HG03439 (cell line): ENCODE measurements at regions not wholly inside any gene's neighbourhood (a gene's known extent, or its start where the extent isn't known, plus 50 kb on each side); places are given as distances from the start of the nearest gene placed in this dataset.
"Not testable (repeated sequence)": the region's sequence is repeated elsewhere in the genome, so short reads cannot be mapped to it uniquely, and the experiment has no call there.

Experiments
- ATAC-seq: cut with Tn5 transposase; IDR thresholded peaks from one replicate; pipeline ENCODE4 v1.9.1; 2021; ENCODE audit warnings: mild to moderate bottlenecking, moderate library complexity; ENCODE audit not compliant: unreplicated experiment

DNA sequence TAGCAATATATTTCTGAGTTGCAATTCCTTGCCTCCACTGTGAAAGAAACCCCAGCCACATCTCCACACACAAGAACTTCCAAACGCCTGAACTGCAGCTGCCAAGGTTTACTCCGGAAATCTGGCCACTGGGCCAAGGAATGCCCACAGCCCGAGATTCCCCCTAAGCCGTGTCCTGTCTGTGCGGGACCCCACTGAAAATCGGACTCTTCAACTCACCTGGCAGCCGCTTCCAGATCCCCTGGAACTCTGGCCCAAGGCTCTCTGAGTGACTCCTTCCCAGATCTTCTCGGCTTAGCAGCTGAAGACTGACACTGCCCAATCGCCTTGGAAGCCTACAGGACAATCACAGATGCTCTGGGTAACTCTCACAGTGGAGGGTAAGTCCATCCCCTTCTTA lies 256.3 kb upstream of the GULP1 start:
- not testable (repeated sequence) for ATAC-seq

DNA sequence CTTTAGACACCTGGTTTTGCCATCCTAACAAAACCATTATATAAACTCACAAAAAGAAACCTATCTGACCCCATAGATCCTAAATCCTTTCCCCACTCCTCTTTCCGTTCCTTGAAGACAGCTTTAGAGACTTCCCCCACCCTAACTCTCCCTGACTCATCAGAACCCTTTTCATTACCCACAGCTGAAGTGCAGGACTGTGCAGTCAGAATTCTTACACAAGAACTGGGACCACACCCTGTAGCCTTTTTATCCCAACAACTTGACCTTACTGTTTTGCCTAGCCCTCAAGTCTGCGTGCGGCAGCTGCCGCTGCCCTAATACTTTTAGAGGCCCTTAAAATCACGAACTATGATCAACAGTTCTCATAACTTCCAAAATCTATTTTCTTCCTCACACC lies 254.9 kb upstream of the GULP1 start:
- ATAC-seq: not testable (repeated sequence)

GRCh38 chr2:188039307-188039706 lies 252.4 kb upstream of the GULP1 start:
- ATAC-seq: no peak

- no peak for ATAC-seq
Measured at GRCh38 chr2:188042412-188042811, 249.3 kb upstream of the GULP1 start.

- ATAC-seq: no peak
Measured at GRCh38 chr2:188045016-188045415, 246.7 kb upstream of the GULP1 start.

DNA sequence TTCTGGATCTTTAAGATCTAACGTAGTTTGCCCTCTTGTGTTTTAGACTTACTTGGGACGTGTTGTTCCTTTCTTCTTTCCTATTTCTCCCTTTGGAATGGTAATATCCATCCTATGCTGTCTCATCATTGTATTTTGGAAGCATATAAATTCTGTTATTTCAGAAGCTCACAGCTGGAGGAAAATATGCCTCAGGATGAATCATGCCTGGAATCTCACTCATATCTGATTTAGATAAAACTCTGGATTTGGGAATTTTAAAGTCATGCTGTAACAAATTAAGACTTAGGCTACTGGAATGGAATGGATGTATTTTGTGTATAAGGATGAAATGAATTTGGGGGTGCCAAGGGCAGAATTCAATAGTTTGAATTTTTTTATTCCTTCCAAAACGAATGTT lies 245.2 kb upstream of the GULP1 start:
- no peak for ATAC-seq

DNA sequence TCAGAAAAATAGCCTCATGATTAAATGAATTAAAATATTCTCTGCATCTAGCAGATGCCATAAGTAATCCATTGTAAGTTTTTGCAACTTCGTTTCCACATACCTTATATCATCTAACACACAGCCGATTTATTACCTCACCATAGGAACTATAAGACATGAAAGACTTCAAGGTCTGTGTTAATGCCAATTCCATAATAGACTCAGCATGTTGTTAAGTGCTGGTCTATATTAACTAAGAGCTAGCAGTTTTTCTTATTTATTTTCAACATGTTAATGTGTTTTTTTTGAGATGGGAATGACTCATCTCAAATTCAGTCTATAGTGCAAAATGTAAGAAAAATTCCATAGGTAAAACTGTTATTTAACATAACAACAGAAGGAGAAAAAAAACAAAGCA lies 243.9 kb upstream of the GULP1 start:
- ATAC-seq: no peak

- ATAC-seq: no peak
Measured at GRCh38 chr2:188050726-188051125, 240.9 kb upstream of the GULP1 start.

DNA sequence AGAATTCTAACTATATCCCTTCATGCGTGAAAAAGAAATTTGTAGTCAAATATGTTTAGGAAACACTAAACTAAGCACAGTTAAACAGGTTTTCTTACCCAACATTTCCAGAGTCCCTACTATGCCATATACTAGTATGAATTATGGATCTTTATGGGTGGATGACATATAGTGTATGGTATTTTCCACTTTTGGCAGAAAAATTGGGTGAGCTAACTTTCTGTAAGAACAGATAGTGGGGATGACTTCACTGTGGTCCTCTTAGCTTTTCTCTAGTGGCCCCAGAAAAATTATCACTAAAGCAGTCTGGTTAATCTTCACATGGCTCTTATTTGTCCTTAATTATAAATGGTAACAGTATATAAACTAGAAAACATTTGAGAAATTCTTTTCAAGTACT lies 240.0 kb upstream of the GULP1 start:
- no peak for ATAC-seq

DNA sequence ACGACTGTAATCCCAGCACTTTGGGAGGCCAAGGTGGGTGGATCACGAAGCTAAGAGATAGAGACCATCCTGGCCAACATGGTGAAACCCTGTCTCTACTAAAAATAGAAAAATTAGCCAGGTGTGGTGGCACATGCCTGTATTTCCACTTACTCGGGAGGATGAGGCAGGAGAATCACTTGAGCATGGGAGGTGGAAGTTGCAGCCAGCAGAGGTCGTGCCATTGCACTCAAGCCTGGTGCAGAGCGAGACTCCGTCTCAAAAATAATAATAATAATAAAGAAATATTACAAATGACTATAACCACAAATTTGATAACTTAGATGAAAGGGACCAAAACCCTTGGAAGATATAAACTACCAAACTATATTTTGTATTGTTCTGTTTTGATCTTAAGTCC lies 226.3 kb upstream of the GULP1 start:
- no peak for ATAC-seq

GRCh38 chr2:188068093-188068492 lies 223.6 kb upstream of the GULP1 start:
- ATAC-seq: no peak

DNA sequence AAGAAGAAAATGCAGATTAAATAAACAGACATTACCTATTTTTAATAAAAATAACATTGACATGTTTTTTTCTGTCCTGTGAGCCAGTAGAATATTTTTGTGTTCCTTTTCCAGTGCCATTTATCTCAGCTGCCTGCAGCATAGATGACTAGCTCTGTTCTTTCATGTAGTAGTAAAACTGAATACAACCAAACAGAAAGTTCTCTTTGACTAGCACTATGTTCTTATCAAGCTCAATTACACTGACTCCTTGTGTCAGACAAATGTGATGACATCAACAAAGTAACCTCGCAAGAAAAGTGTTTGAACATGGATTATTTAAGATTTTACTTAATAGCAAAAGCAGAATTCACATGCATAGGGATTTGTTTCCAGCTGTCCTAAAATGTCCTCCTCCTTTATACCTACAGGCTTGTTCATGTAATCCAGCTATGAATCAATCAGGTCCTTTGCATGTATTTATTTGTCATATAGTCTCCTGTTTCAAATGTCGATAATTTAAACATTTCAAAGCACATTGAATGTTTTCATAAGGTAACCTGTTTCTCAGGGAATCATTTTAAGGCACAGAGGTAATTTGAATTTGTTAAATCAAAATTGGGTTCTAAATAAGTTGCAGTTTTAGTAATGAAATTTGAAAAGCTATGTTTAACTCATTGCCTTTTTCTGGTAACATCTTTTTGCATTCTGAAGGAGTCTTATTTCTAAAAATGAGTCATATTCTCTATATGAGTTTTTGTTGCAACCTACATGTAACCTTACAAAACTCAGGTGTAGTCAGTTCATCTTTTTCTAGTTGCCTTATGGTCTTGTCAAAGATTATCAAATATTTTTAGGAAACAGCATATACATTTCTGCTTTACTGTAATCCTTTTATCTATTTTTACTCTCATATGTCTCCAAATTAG lies 215.3 kb upstream of the GULP1 start:
- ATAC-seq: peak; percentile 93

- ATAC-seq: no peak
Measured at GRCh38 chr2:188077757-188078156, 213.9 kb upstream of the GULP1 start.

- no peak for ATAC-seq
Measured at GRCh38 chr2:188078534-188078933, 213.1 kb upstream of the GULP1 start.

DNA sequence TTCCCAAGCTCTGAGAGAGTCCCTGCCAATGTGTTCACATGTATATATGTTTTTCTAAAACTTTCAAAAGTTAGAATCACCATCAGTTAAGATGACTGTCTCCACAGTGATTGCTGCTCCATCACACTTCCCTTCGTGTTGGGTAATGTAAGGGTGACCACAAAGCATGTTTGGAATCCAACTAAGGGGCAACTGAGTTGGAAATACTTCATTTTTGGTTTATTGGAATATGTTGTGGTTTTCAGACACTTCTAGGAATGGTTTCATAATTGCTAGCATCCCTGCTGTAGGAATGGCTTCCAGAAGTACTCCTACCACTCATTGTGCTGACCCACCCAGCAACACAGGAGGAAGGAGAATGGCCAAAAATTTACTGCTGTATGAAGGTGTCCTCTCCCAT lies 212.5 kb upstream of the GULP1 start:
- ATAC-seq: no peak

DNA sequence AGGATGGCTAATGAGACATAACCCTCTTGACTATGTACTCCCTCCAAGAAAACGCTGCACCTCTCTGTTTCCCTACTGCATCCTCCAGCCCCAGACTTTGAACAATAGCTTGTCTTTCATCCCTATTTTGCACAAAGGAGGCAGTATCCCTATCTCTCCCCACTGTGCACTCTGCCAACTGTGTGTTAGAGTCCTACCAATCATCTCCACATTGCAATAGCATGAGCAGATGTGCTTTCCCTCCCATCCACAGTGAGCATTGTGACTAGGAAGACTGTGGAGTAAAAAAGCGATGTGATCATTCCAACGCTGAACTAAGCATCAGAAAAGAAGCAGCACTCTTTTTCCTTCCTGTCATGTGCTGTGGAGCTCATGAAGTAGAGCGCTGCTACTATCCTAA lies 206.3 kb upstream of the GULP1 start:
- no peak for ATAC-seq

DNA sequence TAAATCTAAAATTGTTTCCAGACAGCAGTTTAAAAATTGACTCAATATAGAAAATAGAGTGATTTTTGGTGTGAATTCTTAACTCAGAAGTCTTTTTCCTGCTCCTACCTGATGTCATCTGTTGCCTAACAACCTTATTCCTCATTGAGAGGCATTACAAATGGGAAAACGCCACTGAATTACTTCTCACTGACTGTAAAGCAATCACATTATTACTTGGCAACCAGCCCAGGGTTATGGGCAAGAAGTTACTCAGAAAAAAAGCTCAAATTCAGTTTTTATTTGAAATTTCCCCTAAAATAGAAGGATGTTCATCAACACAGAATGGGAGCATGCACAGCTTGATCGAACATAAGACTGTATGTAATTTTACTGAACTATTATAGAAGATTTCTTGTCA lies 201.8 kb upstream of the GULP1 start:
- no peak for ATAC-seq

- ATAC-seq: no peak
Measured at GRCh38 chr2:188091220-188091619, 200.5 kb upstream of the GULP1 start.

DNA sequence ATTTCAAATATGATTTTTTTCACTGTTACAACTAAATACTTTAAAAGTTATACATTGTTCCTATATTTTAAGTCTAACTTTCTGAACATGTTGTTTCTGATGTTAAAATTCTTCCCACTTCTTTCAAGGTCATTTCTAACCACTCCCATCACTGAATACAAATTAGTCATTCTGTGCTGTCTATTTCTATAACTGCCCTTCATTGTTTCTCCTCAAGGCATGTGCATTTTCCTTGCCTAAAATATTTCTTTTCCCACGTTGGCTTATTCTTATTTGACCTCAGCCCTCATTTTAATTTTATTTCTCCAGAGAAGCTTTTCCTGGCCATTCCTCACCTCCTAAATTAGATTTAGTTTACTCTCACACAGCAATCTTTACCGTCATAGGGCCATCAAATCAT lies 198.9 kb upstream of the GULP1 start:
- no peak for ATAC-seq

- no peak for ATAC-seq
Measured at GRCh38 chr2:188096910-188097309, 194.8 kb upstream of the GULP1 start.

DNA sequence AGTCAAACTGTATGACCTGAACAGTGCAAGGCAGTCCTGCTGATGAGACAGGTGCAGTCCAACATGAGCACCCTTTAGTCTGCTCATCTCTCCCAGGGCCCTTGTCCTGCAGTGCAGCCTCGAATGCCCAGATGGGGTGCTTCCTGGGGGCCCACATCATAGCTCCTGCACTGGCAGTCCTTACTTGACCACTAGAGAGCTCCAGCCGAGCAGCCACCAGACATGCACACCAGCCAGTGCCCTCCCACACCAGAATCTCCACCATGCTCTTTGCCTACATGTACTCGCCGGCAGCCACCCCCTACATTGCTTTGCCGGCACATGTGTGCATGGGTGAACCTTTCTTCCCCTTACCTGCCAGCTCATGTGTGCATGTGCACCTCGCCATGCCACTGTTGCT lies 188.8 kb upstream of the GULP1 start:
- no peak for ATAC-seq

DNA sequence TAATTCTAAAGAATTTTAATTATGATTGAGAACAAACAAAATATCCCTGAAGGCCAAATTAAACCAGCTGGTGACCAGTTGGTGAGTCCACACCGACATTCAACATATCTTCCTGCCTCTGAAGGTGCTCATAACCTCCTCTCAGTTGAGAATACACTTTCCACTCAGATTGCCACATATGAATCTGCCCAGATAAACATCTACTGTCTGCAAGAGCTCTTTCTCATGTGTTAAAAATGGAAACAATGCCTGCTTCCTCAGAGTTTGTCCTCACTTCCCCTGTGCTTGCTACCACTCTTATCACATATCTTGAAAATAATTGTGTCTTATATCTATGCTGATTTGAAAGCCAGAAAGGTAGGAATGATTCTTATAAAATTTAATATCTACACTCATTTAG lies 177.7 kb upstream of the GULP1 start:
- no peak for ATAC-seq

GRCh38 chr2:188117706-188118105 lies 174.0 kb upstream of the GULP1 start:
- ATAC-seq: no peak
